ENCODE measurements at regions not wholly inside any gene's neighbourhood (a gene's known extent, or its start where the extent isn't known, plus 50 kb on each side); places are given as distances from the start of the nearest gene placed in this dataset.

DNA sequence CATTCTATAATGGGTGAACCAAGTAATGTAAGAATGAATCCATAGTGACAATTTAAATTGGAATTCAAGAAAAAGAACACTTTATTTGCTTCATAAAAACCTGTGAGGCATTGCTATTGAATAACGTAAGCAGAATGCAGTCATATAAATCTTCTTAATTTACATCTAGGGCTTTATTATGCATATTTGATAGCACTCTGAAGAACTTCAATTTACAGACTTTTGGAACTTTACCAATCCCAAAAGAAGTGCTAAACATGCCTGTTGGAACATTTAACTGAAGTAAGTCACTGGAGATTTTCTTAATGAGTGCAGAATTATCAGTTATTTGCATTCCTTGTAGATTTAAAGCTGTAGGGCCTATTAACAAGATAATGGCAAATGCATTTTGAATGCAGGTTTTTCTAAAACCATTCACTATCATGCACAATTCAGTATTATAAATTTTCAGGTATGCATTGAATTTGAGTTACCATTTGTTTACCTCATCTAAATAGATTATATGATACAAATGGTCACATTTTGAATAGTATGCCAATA lies 1181.2 kb downstream of the ARAP2 start:
- Histone ChIP-seq H3K9me3 (ENCODE audit: control insufficient read depth in 1 of 2, low read length in 2 of 2) (peaks cover 0 to 2% of the 10 kb centered on the region in 2 donors), H3K36me3 (ENCODE audit: control insufficient read depth in 1 of 2, insufficient read depth in 2 of 2, low read length in 2 of 2) (no peaks in the 10 kb centered on the region), H3K27me3 (ENCODE audit: low read depth, low read length) (no peaks in the 10 kb centered on the region), H3K4me3 (ENCODE audit: low read depth in 1 of 2, low read length in 2 of 2) (no peak overlapping the region), H3K4me1 (ENCODE audit: control insufficient read depth in 1 of 2, insufficient read depth in 2 of 2, low read length in 2 of 2) (no peaks in the 10 kb centered on the region), H3K27ac (ENCODE audit: low read length) (no peak overlapping the region)

DNA sequence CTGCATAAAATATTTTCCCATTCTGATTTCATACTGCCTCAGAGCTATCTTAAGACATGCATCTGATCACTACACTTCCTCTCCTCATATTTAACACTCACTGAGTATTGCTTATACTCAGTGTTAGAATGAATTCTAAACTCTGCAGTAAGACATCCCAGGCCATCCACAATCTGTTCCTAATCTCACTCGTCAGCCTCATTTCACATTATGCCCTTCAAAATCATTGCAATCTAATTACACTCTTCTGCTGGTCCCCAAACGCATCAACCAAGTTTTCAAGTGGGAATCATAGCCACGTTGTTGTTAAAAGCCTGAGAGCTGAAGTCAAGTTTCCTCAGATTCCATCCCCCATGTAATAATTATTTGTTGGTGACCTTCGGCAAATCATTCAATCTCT lies 1177.9 kb downstream of the ARAP2 start:
- Histone ChIP-seq H3K27me3 (ENCODE audit: low read depth, low read length) (no peaks in the 10 kb centered on the region), H3K4me3 (ENCODE audit: low read depth in 1 of 2, low read length in 2 of 2) (no peak overlapping the region), H3K36me3 (ENCODE audit: control insufficient read depth in 1 of 2, insufficient read depth in 2 of 2, low read length in 2 of 2) (no peaks in the 10 kb centered on the region), H3K9me3 (ENCODE audit: control insufficient read depth in 1 of 2, low read length in 2 of 2) (peaks cover 0 to 2% of the 10 kb centered on the region in 2 donors), H3K27ac (ENCODE audit: low read length) (no peak overlapping the region), H3K4me1 (ENCODE audit: control insufficient read depth in 1 of 2, insufficient read depth in 2 of 2, low read length in 2 of 2) (no peaks in the 10 kb centered on the region)

DNA sequence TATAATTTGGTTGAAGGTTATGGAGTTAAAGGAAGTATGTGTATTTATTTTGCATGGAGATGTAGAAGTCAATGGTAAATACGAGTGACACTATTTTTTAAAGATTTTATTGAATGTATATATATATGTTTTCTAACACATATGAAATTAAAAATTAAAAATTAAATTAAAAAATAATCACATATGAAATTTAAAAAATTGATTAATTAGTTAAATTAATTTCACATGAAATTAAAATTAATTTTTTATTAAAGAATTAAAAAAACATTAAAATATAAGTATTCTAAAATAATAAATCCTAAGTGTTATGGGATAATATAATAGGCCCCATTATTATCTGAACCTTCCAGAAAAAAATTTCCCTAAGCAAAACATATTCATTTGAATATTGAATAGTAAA lies 1163.5 kb downstream of the ARAP2 start:
- H3K27ac ChIP-seq (ENCODE audit: low read length) = no peak overlapping the region
- no peaks in the 10 kb centered on the region for H3K9me3 ChIP-seq (ENCODE audit: control insufficient read depth in 1 of 2, low read length in 2 of 2)
- no peak overlapping the region for H3K4me3 ChIP-seq (ENCODE audit: low read depth in 1 of 2, low read length in 2 of 2)
- H3K4me1 ChIP-seq (ENCODE audit: control insufficient read depth in 1 of 2, insufficient read depth in 2 of 2, low read length in 2 of 2) = no peaks in the 10 kb centered on the region
- no peaks in the 10 kb centered on the region for H3K27me3 ChIP-seq (ENCODE audit: low read depth, low read length)
- H3K36me3 ChIP-seq (ENCODE audit: control insufficient read depth in 1 of 2, insufficient read depth in 2 of 2, low read length in 2 of 2) = no peaks in the 10 kb centered on the region

DNA sequence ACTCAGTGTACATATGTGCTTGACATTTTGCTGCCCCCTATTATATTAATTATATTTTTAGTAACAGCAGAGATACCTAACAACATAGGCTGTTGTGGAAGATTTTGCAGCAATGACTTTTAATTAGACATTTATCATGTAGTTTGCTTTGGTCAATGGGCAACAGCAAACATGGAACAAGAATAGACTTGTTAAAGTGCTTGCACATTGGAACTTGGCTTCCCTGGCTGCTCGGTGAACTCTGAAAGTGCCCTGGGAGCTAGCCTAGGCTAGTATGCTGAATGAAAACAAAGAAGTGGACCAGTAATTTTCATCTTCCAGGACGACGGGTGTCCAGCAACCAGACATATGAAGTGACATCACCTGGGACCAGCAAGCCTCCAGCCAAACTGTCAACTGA lies 1157.1 kb downstream of the ARAP2 start:
- Histone ChIP-seq H3K27ac (ENCODE audit: low read length) (no peak overlapping the region), H3K9me3 (ENCODE audit: control insufficient read depth in 1 of 2, low read length in 2 of 2) (no peaks in the 10 kb centered on the region), H3K4me3 (ENCODE audit: low read depth in 1 of 2, low read length in 2 of 2) (no peak overlapping the region), H3K27me3 (ENCODE audit: low read depth, low read length) (no peaks in the 10 kb centered on the region), H3K4me1 (ENCODE audit: control insufficient read depth in 1 of 2, insufficient read depth in 2 of 2, low read length in 2 of 2) (no peaks in the 10 kb centered on the region), H3K36me3 (ENCODE audit: control insufficient read depth in 1 of 2, insufficient read depth in 2 of 2, low read length in 2 of 2) (no peaks in the 10 kb centered on the region)

DNA sequence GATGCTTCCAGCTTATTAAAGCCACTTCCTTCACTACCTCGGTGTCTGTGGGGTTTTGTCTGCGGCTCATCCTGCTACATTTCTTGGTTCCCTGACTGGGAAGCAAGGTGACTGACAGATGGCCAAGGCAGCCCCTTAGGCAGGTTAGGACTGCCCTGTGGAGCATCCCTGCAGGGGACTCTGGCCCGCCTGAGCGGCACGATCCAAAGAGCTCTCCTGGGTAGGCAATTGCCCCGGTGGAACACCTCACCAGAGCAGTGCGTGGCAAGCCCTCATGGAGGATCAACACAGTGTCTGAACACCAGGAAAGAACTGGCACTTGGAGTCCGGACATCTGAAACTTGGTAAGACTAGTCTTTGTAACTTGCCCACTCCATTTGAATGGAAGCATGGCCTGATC lies 1143.4 kb downstream of the ARAP2 start:
- no peak overlapping the region for H3K27ac ChIP-seq (ENCODE audit: low read length)
- H3K36me3 ChIP-seq (ENCODE audit: control insufficient read depth in 1 of 2, insufficient read depth in 2 of 2, low read length in 2 of 2) = no peaks in the 10 kb centered on the region
- no peaks in the 10 kb centered on the region for H3K27me3 ChIP-seq (ENCODE audit: low read depth, low read length)
- no peaks in the 10 kb centered on the region for H3K4me1 ChIP-seq (ENCODE audit: control insufficient read depth in 1 of 2, insufficient read depth in 2 of 2, low read length in 2 of 2)
- H3K4me3 ChIP-seq (ENCODE audit: low read depth in 1 of 2, low read length in 2 of 2) = no peak overlapping the region
- H3K9me3 ChIP-seq (ENCODE audit: control insufficient read depth in 1 of 2, low read length in 2 of 2) = peaks cover 0 to 3% of the 10 kb centered on the region in 2 donors

DNA sequence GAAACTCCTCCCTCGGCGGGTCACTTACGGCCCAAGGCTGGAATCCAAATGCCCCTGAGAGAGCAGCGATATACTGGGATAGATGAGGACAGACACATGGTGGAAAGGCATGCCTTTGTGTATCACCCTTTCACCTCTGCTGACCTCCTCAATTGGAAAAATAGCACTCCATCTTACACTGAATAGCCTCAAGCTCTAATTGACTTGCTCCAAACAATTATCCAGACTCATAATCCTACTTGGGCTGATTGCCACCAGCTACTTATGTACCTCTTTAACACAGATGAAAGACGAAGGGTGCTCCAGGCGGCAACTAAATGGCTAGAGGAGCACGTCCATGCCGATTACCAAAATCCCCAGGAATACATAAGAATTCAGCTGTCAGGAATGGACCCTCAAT lies 1142.2 kb downstream of the ARAP2 start:
- Histone ChIP-seq H3K27ac (ENCODE audit: low read length) (no peak overlapping the region), H3K36me3 (ENCODE audit: control insufficient read depth in 1 of 2, insufficient read depth in 2 of 2, low read length in 2 of 2) (no peaks in the 10 kb centered on the region), H3K4me1 (ENCODE audit: control insufficient read depth in 1 of 2, insufficient read depth in 2 of 2, low read length in 2 of 2) (no peaks in the 10 kb centered on the region), H3K4me3 (ENCODE audit: low read depth in 1 of 2, low read length in 2 of 2) (no peak overlapping the region), H3K27me3 (ENCODE audit: low read depth, low read length) (no peaks in the 10 kb centered on the region), H3K9me3 (ENCODE audit: control insufficient read depth in 1 of 2, low read length in 2 of 2) (no peaks in the 10 kb centered on the region)

DNA sequence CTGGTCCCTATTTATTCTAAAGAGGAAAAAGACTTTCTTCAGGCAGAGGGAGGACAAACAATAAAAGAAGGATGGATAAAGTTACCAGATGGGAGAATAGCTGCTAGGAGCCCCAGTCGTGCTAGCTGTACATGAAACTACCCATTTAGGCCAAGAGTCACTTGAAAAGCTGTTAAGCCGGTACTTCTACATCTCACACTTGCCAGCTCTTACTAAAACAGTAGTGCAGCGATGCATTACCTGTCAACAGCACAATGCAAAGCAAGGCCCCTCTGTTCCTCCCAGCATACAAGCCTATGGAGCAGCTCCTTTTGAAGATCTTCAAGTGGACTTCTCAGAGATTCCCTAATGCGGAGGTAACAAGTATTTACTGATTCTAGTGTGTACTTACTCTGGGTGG lies 1138.8 kb downstream of the ARAP2 start:
- Histone ChIP-seq H3K36me3 (ENCODE audit: control insufficient read depth in 1 of 2, insufficient read depth in 2 of 2, low read length in 2 of 2) (no peaks in the 10 kb centered on the region), H3K27me3 (ENCODE audit: low read depth, low read length) (no peaks in the 10 kb centered on the region), H3K9me3 (ENCODE audit: control insufficient read depth in 1 of 2, low read length in 2 of 2) (peaks cover 0 to 2% of the 10 kb centered on the region in 2 donors), H3K27ac (ENCODE audit: low read length) (no peak overlapping the region), H3K4me1 (ENCODE audit: control insufficient read depth in 1 of 2, insufficient read depth in 2 of 2, low read length in 2 of 2) (no peaks in the 10 kb centered on the region), H3K4me3 (ENCODE audit: low read depth in 1 of 2, low read length in 2 of 2) (no peak overlapping the region)

DNA sequence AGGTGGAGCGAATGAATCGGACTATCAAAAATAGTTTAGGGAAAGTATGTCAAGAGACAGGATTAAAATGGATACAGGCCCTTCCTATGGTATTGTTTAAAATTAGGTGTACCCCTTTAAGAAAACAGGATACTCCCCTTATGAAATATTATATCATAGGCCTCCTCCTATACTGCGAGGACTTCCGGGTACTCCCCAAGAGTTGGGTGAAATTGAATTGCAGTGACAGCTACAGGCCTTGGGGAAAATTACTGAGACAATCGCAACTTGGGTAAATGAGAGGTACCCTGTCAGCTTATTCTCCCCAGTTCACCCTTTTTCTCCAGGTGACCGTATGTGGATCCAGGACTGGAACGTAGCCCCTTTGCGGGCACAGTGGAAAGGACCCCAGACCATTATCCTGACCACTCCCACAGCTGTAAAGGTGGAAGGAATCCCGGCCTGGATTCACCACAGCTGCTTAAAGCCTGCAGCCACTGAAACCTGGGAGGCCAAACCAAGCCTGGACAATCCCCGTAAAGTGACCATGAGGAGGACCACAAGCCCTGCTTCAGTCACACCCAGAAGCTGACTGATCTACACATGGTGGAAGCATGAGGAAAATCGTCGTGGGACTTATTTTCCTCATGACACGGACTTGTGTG lies 1138.1 kb downstream of the ARAP2 start:
- no peak overlapping the region for H3K27ac ChIP-seq (ENCODE audit: low read length)
- H3K4me3 ChIP-seq (ENCODE audit: low read depth in 1 of 2, low read length in 2 of 2) = no peak overlapping the region
- peaks cover 0 to 2% of the 10 kb centered on the region in 2 donors for H3K9me3 ChIP-seq (ENCODE audit: control insufficient read depth in 1 of 2, low read length in 2 of 2)
- no peaks in the 10 kb centered on the region for H3K27me3 ChIP-seq (ENCODE audit: low read depth, low read length)
- no peaks in the 10 kb centered on the region for H3K36me3 ChIP-seq (ENCODE audit: control insufficient read depth in 1 of 2, insufficient read depth in 2 of 2, low read length in 2 of 2)
- no peaks in the 10 kb centered on the region for H3K4me1 ChIP-seq (ENCODE audit: control insufficient read depth in 1 of 2, insufficient read depth in 2 of 2, low read length in 2 of 2)

DNA sequence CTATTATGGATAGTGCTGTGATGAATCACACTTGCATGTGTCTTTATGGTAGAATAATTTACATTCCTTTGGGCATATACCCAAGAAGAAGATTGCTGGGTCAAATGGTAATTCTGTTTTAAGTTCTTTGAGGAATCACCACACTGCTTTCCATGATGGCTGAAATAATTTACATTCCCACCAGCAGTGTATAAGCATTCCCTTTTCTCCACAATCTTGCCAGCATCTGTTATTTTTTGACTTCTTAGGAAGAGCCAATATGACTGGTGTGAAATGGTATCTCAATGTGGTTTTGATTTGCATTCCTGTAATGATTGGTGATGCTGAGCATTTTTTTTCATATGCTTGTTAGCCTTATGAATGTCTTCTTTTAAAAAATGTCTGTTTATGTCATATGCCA lies 1120.2 kb downstream of the ARAP2 start:
- Histone ChIP-seq H3K36me3 (ENCODE audit: control insufficient read depth in 1 of 2, insufficient read depth in 2 of 2, low read length in 2 of 2) (no peaks in the 10 kb centered on the region), H3K4me3 (ENCODE audit: low read depth in 1 of 2, low read length in 2 of 2) (no peak overlapping the region), H3K4me1 (ENCODE audit: control insufficient read depth in 1 of 2, insufficient read depth in 2 of 2, low read length in 2 of 2) (no peaks in the 10 kb centered on the region), H3K27me3 (ENCODE audit: low read depth, low read length) (no peaks in the 10 kb centered on the region), H3K9me3 (ENCODE audit: control insufficient read depth in 1 of 2, low read length in 2 of 2) (no peaks in the 10 kb centered on the region), H3K27ac (ENCODE audit: low read length) (no peak overlapping the region)

DNA sequence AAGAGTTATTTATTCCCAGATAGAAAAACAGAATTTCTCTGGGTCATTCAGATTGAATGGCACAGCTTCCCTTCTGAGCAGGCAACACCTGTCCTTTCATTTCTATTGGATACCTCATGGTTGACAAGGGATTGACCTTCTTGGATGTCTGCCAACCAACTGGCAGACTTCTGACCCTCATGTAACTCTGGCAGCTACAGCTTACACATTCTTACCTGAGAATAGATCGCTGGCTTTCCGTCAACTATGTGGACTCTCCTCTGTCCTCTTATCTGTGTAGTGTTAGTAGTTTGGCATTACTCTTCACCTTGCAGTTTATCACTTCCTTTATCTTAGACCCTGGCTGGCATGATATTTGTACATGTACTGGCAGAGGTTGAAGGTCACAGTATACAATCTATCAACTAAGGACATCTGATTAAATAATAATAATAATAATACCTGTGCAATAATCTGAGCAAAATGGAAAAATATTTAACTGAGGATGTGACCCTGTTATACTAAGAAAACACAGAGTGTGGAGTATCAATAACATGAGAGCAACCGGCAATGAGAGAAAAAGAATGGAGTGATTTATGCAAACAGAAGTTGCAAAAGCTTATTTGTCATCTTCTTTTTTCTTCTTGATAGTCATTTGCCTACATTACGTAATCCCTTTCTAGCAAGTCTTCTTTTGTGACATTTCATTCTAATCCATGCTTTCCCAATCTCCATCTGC lies 1118.2 kb downstream of the ARAP2 start:
- Histone ChIP-seq H3K4me1 (ENCODE audit: control insufficient read depth in 1 of 2, insufficient read depth in 2 of 2, low read length in 2 of 2) (no peaks in the 10 kb centered on the region), H3K27ac (ENCODE audit: low read length) (no peak overlapping the region), H3K27me3 (ENCODE audit: low read depth, low read length) (no peaks in the 10 kb centered on the region), H3K4me3 (ENCODE audit: low read depth in 1 of 2, low read length in 2 of 2) (no peak overlapping the region), H3K36me3 (ENCODE audit: control insufficient read depth in 1 of 2, insufficient read depth in 2 of 2, low read length in 2 of 2) (no peaks in the 10 kb centered on the region), H3K9me3 (ENCODE audit: control insufficient read depth in 1 of 2, low read length in 2 of 2) (no peaks in the 10 kb centered on the region)

DNA sequence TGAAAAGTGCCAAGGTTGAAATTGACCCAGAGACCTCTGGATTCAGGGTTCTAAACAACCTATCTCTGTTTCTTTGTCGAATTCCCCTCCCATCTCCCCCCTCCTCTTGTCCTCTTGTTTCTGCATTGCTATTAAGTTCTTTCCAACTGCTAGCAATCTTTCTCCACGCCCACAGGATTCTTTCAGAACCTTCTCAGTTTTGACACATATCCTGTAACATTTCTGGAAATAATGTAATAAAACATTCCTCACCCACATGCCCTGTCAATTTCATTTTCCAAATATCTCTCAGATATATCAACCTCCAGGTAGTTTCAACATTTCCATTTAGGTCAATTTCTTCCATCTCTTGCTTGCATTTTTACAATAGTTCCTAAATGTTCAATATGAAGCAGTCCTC lies 1105.9 kb downstream of the ARAP2 start:
- Histone ChIP-seq H3K36me3 (ENCODE audit: control insufficient read depth in 1 of 2, insufficient read depth in 2 of 2, low read length in 2 of 2) (no peaks in the 10 kb centered on the region), H3K4me1 (ENCODE audit: control insufficient read depth in 1 of 2, insufficient read depth in 2 of 2, low read length in 2 of 2) (no peaks in the 10 kb centered on the region), H3K27me3 (ENCODE audit: low read depth, low read length) (no peaks in the 10 kb centered on the region), H3K9me3 (ENCODE audit: control insufficient read depth in 1 of 2, low read length in 2 of 2) (peaks cover 0 to 6% of the 10 kb centered on the region in 2 donors), H3K27ac (ENCODE audit: low read length) (no peak overlapping the region), H3K4me3 (ENCODE audit: low read depth in 1 of 2, low read length in 2 of 2) (no peak overlapping the region)
